K562 (cell line): ENCODE measurements at regions not wholly inside any gene's neighbourhood (a gene's known extent, or its start where the extent isn't known, plus 50 kb on each side); places are given as distances from the start of the nearest gene placed in this dataset.

ENCODE experiments used
- ATAC-seq: fragments of 200-7000 bp; cut with Tn5 transposase; 3 replicates; pipeline ENCODE4 v1.9.1; 2020; ENCODE audit warnings: moderate library complexity
- BruUV-seq: library from RNA; stranded (reverse); fragments of 400-500 nt; replicated peaks from 2 replicates; lab custom pipeline; 2021; lab: Mats Ljungman, UMichigan
- CTCF ChIA-PET: fragments of 300-600 bp; formaldehyde crosslinking; extraction: SDS; loops from one replicate; lab custom pipeline; 2021; ENCODE audit warnings: low intra/inter-chr PET ratio; lab: Yijun Ruan, JAX
- POLR2A ChIA-PET: fragments of 300-600, 350-650 bp; sonication (Branson Sonifier 250); formaldehyde crosslinking; extraction: SDS; loops from one replicate; lab custom pipeline; 2021; ENCODE audit warnings: antibody characterized with exemption, inconsistent platforms; lab: Yijun Ruan, JAX
- DNase-seq, 4 experiments: peaks; one replicate each; pipeline versions ENCODE4 v3.0.0 to v3.0.0-alpha.2; 2011 to 2018; ENCODE audit warnings: low spot score in 3 of 4, mixed read lengths in 3 of 4; ENCODE audit errors: extremely low read depth in 1 of 4
- FAIRE-seq: peaks from 2 replicates; lab custom pipeline; 2011; peaks lifted over from hg19 to GRCh38; lab: Jason Lieb, UNC
- H2AFZ ChIP-seq: 2 replicates; pipeline ENCODE4 v1.6.0; 2011; ENCODE audit warnings: low read depth, low read length, control low read depth, inconsistent platforms
- H3K27ac ChIP-seq: fragments of 200-600 bp; 3 replicates; pipeline ENCODE4 v1.8.0; 2011; ENCODE audit warnings: low read depth, mild to moderate bottlenecking, control low read depth, inconsistent platforms, low read length, moderate library complexity, mixed read lengths; ENCODE audit errors: extremely low read depth
- H3K27me3 ChIP-seq, 2 experiments: fragments of 300-600 bp in 1 of 2; 2 replicates in 1 of 2; 3 replicates in 1 of 2; pipeline versions ENCODE4 v1.6.0 to v1.8.0; 2011; ENCODE audit warnings: inconsistent platforms in 2 of 2, low read length in 2 of 2, mild to moderate bottlenecking in 1 of 2, mixed read lengths in 1 of 2, moderate library complexity in 1 of 2; ENCODE audit not compliant: control insufficient read depth in 2 of 2, insufficient read depth in 2 of 2
- H3K36me3 ChIP-seq: fragments of 300-600 bp; 3 replicates; pipeline ENCODE4 v1.8.0; 2011; ENCODE audit warnings: mild to moderate bottlenecking, low read length, inconsistent platforms; ENCODE audit not compliant: control insufficient read depth, insufficient read depth
- H3K4me1 ChIP-seq, 2 experiments: fragments of 200-600 bp in 1 of 2; replicated peaks in 1 of 2; 2 replicates in 1 of 2; 3 replicates in 1 of 2; pipeline versions ENCODE4 v1.5.1 to v1.8.0; 2011; ENCODE audit warnings: inconsistent platforms in 2 of 2, low read length in 2 of 2, mild to moderate bottlenecking in 1 of 2, mixed read lengths in 1 of 2, moderate library complexity in 1 of 2; ENCODE audit not compliant: control insufficient read depth in 2 of 2, insufficient read depth in 2 of 2
- H3K4me2 ChIP-seq: 2 replicates; pipeline ENCODE4 v1.6.1; 2011; ENCODE audit warnings: low read length, control low read depth, inconsistent platforms, mixed read lengths; ENCODE audit not compliant: insufficient read depth
- H3K4me3 ChIP-seq: fragments of 200-600 bp; sonication (generic), shearing (Covaris generic); 2 replicates; pipeline ENCODE4 v1.5.1; 2016; ENCODE audit warnings: control low read depth, inconsistent platforms
- H3K79me2 ChIP-seq: fragments of 200-600 bp; 3 replicates; pipeline ENCODE4 v1.8.0; 2011; ENCODE audit warnings: low read length, inconsistent platforms; ENCODE audit not compliant: control insufficient read depth, insufficient read depth
- H3K9ac ChIP-seq, 2 experiments: 2 replicates each; pipeline versions ENCODE4 v1.6.0 to v1.6.1; 2011; ENCODE audit warnings: low read depth in 2 of 2, low read length in 2 of 2, control low read depth in 1 of 2, inconsistent platforms in 1 of 2, mild to moderate bottlenecking in 1 of 2, mixed read lengths in 1 of 2; ENCODE audit not compliant: insufficient read depth in 1 of 2
- H3K9me1 ChIP-seq: one replicate; pipeline ENCODE4 v1.6.0; 2011; ENCODE audit warnings: inconsistent platforms, mild to moderate bottlenecking, low read length, moderate library complexity; ENCODE audit not compliant: control insufficient read depth, insufficient read depth
- H3K9me3 ChIP-seq: replicated peaks from 2 replicates; pipeline ENCODE4 v1.5.1; 2011; ENCODE audit warnings: low read depth, low read length, inconsistent platforms; ENCODE audit not compliant: control insufficient read depth, insufficient read depth
- H4K20me1 ChIP-seq: replicated peaks from 2 replicates; pipeline ENCODE4 v1.6.1; 2011; ENCODE audit warnings: low read length, inconsistent platforms, mixed read lengths; ENCODE audit not compliant: control insufficient read depth, insufficient read depth
- BCOR ChIP-seq: fragments of 450-650 bp; IDR thresholded peaks from 2 replicates; pipeline ENCODE4 v1.6.1; 2016
- COPS2 ChIP-seq: fragments of 450-650 bp; conservative IDR thresholded peaks from 2 replicates; pipeline ENCODE4 v1.6.1; 2016; ENCODE audit warnings: mild to moderate bottlenecking, moderate library complexity
- ESRRB ChIP-seq: fragments of 250-450 bp; sonication (Bioruptor Pico); IDR thresholded peaks from 2 replicates; pipeline ENCODE4 v1.5.0; 2020; ENCODE audit warnings: mild to moderate bottlenecking, moderate library complexity, borderline replicate concordance
- HEY1 ChIP-seq: fragments of 250-450 bp; sonication (Bioruptor Pico); IDR thresholded peaks from 2 replicates; pipeline ENCODE4 v1.5.0; 2020; ENCODE audit warnings: mild to moderate bottlenecking, moderate library complexity, borderline replicate concordance
- NCOA2 ChIP-seq, 2 experiments: fragments of 450-650 bp; IDR thresholded peaks; 2 replicates each; pipeline ENCODE4 v1.6.1; 2018; ENCODE audit warnings: mild to moderate bottlenecking in 2 of 2, moderate library complexity in 1 of 2; ENCODE audit not compliant: partially characterized antibody in 2 of 2
- ZBTB7A ChIP-seq: IDR thresholded peaks from 2 replicates; pipeline ENCODE4 v1.6.1; 2011; ENCODE audit warnings: low read depth, mild to moderate bottlenecking, low read length, moderate library complexity, borderline replicate concordance; ENCODE audit not compliant: control insufficient read depth
- ZNF12 ChIP-seq: sonication (generic); formaldehyde crosslinking; IDR thresholded peaks from 2 replicates; pipeline ENCODE4 v1.4.0; 2020; ENCODE audit warnings: mild to moderate bottlenecking, missing genetic modification reagents
- ZNF146 ChIP-seq: IDR thresholded peaks from one replicate; pipeline ENCODE4 v1.6.1; 2018; ENCODE audit warnings: missing compliant biosample characterization; ENCODE audit not compliant: unreplicated experiment
- ZNF57 ChIP-seq: fragments of 450-650 bp; formaldehyde crosslinking; IDR thresholded peaks from 2 replicates; pipeline ENCODE4 v1.4.0; 2020; ENCODE audit warnings: mild to moderate bottlenecking, moderate library complexity
- ZNF79 ChIP-seq: fragments of 250-450 bp; sonication (Bioruptor Pico); IDR thresholded peaks from 2 replicates; pipeline ENCODE4 v1.4.0; 2020; ENCODE audit warnings: low read depth, mild to moderate bottlenecking, moderate library complexity
- WGBS: fragments of 100-300 bp; shearing (Covaris generic); methylation state at CpG from one replicate; pipeline ENCODE4 v1.1.6; 2016; ENCODE audit warnings: low coverage, mixed read lengths; ENCODE audit not compliant: insufficient coverage; ENCODE audit errors: missing lambda C conversion rate; 5-methylcytosine and 5-hydroxymethylcytosine counted together
- in situ Hi-C: fragments of 300-500 bp; cut with MboI; formaldehyde crosslinking; loops from 4 replicates; pipeline ENCODE4 v1.15.0; 2018; ENCODE audit warnings: inconsistent platforms, mixed read lengths
- intact Hi-C: fragments of 100-400 bp; cut with micrococcal nuclease; formaldehyde crosslinking; loops from 2 replicates; pipeline ENCODE4 v1.14.2; 2022
- TF ChIP-seq, protein P1 (sequence below): fragments of 450-650 bp; conservative IDR thresholded peaks from 2 replicates; pipeline ENCODE4 v1.6.1; 2016; ENCODE audit warnings: missing genetic modification characterization, low read depth, mild to moderate bottlenecking, missing compliant biosample characterization, moderate library complexity
- TF ChIP-seq, protein P2 (sequence below): fragments of 200-400 bp; formaldehyde crosslinking; IDR thresholded peaks from 2 replicates; pipeline ENCODE4 v1.6.1; 2017; ENCODE audit warnings: mild to moderate bottlenecking, low read depth, low read length, moderate library complexity
- TF ChIP-seq, protein P3 (sequence below): fragments of 450-650 bp; conservative IDR thresholded peaks from 2 replicates; pipeline ENCODE4 v1.6.1; 2016; ENCODE audit warnings: missing genetic modification characterization, low read depth, mild to moderate bottlenecking, control low read depth, missing compliant biosample characterization
- TF ChIP-seq, protein P4 (sequence below): sonication (generic); formaldehyde crosslinking; IDR thresholded peaks from 2 replicates; pipeline ENCODE4 v1.8.1; 2022; ENCODE audit warnings: missing genetic modification reagents

DNA sequence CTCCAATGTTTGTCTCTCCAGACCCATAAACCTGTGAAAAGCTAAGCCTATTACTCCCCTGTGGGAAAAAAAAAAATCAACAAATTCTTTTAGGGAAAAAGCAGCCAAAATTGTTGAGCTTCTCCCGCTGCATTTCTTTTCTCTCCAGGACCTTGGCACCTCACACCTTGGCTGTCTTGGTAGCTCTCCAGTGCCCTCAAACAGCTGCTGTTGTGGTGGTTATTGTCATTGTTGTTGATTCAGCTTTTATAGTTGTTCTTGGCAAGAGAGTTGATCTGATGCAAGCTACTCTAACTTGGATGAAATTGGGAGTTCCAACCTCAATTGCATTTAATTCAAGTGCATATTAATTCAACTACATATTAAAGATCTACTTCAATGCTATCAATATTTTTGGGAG, 516.9 kb upstream of the LARGE1 start:
- no peaks in the 10 kb centered on the region for H3K27me3 ChIP-seq
- no peak overlapping the region for H3K4me2 ChIP-seq
- H3K4me1 ChIP-seq, result no peaks in the 10 kb centered on the region
- H3K36me3 ChIP-seq, result no peaks in the 10 kb centered on the region
- DNase-seq, result no peak
- H3K79me2 ChIP-seq, result no peaks in the 10 kb centered on the region
- no peaks in the 10 kb centered on the region for H3K9me1 ChIP-seq
- no peak overlapping the region for H3K27ac ChIP-seq
- no TSS peak for BruUV-seq
- WGBS, result no CpG with 5 or more reads among the region's 1 CpG
- in situ Hi-C loops (no loop called here), intact Hi-C loops (no loop called here)
- no peak overlapping the region for H2AFZ ChIP-seq
- H4K20me1 ChIP-seq, result no peaks in the 10 kb centered on the region
- H3K9me3 ChIP-seq, result no peaks in the 10 kb centered on the region
- no peak overlapping the region for H3K4me3 ChIP-seq
- CTCF ChIA-PET, result no interaction called here
- no peak for FAIRE-seq
- H3K9ac ChIP-seq, result no peak overlapping the region
- POLR2A ChIA-PET, result interaction anchor here (0.6 kb wide), 1 partner anchor 110 kb away, joined by 4 read pairs; no protein-coding TSS in a partner anchor
- no peak for ATAC-seq
- TF ChIP-seq, protein P1, sequence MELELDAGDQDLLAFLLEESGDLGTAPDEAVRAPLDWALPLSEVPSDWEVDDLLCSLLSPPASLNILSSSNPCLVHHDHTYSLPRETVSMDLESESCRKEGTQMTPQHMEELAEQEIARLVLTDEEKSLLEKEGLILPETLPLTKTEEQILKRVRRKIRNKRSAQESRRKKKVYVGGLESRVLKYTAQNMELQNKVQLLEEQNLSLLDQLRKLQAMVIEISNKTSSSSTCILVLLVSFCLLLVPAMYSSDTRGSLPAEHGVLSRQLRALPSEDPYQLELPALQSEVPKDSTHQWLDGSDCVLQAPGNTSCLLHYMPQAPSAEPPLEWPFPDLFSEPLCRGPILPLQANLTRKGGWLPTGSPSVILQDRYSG (tag), result no peak
- TF ChIP-seq ZNF57 (CRISPR knock-in tag) (no peak), HEY1 (CRISPR knock-in tag) (no peak), COPS2 (no peak), ZBTB7A (no peak), NCOA2 (IDR thresholded peaks at IDR 0.05; ENCODE audit: partially characterized antibody in 2 of 2) (no peak), BCOR (no peak), ZNF146 (CRISPR knock-in tag) (no peak), ESRRB (no peak), ZNF12 (CRISPR knock-in tag) (no peak), ZNF79 (CRISPR knock-in tag) (no peak)
- TF ChIP-seq, protein P2, sequence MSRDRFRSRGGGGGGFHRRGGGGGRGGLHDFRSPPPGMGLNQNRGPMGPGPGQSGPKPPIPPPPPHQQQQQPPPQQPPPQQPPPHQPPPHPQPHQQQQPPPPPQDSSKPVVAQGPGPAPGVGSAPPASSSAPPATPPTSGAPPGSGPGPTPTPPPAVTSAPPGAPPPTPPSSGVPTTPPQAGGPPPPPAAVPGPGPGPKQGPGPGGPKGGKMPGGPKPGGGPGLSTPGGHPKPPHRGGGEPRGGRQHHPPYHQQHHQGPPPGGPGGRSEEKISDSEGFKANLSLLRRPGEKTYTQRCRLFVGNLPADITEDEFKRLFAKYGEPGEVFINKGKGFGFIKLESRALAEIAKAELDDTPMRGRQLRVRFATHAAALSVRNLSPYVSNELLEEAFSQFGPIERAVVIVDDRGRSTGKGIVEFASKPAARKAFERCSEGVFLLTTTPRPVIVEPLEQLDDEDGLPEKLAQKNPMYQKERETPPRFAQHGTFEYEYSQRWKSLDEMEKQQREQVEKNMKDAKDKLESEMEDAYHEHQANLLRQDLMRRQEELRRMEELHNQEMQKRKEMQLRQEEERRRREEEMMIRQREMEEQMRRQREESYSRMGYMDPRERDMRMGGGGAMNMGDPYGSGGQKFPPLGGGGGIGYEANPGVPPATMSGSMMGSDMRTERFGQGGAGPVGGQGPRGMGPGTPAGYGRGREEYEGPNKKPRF, result no peak
- TF ChIP-seq, protein P3, sequence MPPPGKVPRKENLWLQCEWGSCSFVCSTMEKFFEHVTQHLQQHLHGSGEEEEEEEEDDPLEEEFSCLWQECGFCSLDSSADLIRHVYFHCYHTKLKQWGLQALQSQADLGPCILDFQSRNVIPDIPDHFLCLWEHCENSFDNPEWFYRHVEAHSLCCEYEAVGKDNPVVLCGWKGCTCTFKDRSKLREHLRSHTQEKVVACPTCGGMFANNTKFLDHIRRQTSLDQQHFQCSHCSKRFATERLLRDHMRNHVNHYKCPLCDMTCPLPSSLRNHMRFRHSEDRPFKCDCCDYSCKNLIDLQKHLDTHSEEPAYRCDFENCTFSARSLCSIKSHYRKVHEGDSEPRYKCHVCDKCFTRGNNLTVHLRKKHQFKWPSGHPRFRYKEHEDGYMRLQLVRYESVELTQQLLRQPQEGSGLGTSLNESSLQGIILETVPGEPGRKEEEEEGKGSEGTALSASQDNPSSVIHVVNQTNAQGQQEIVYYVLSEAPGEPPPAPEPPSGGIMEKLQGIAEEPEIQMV (tag), result no peak
- TF ChIP-seq, protein P4, sequence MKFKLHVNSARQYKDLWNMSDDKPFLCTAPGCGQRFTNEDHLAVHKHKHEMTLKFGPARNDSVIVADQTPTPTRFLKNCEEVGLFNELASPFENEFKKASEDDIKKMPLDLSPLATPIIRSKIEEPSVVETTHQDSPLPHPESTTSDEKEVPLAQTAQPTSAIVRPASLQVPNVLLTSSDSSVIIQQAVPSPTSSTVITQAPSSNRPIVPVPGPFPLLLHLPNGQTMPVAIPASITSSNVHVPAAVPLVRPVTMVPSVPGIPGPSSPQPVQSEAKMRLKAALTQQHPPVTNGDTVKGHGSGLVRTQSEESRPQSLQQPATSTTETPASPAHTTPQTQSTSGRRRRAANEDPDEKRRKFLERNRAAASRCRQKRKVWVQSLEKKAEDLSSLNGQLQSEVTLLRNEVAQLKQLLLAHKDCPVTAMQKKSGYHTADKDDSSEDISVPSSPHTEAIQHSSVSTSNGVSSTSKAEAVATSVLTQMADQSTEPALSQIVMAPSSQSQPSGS (CRISPR knock-in tag), result no peak
